PC-3 (cell line): ENCODE measurements at regions not wholly inside any gene's neighbourhood (a gene's known extent, or its start where the extent isn't known, plus 50 kb on each side); places are given as distances from the start of the nearest gene placed in this dataset.

Experiments used
- ATAC-seq: fragments of 200-7000 bp; cut with Tn5 transposase; 2 replicates; pipeline ENCODE4 v1.9.1; 2020; ENCODE audit warnings: mild to moderate bottlenecking, moderate library complexity
- BruUV-seq: library from RNA; stranded (reverse); fragments of 400-500 nt; replicated peaks from 2 replicates; lab custom pipeline; 2021; lab: Mats Ljungman, UMichigan
- CTCF ChIA-PET: fragments of 300-600 bp; sonication (Branson Sonifier 250); formaldehyde crosslinking; loops from one replicate; lab custom pipeline; 2022; ENCODE audit warnings: antibody characterized with exemption; lab: Charles Lee
- POLR2A ChIA-PET: fragments of 300-600 bp; sonication (Branson Sonifier 250); formaldehyde crosslinking; loops from one replicate; lab custom pipeline; 2022; ENCODE audit warnings: antibody characterized with exemption; ENCODE audit not compliant: unreplicated experiment; lab: Charles Lee
- DNase-seq: peaks from one replicate; pipeline ENCODE4 v3.0.0-alpha.2; 2015
- H2AFZ ChIP-seq: fragments of 300-600 bp; sonication (generic); 2 replicates; pipeline ENCODE4 v1.6.0; 2016; ENCODE audit warnings: antibody characterized with exemption, low read length
- H3F3A ChIP-seq: fragments of 300-600 bp; sonication (generic); one replicate; pipeline ENCODE4 v1.6.0; 2017; ENCODE audit warnings: antibody characterized with exemption, low read length, control low read depth, mild to moderate bottlenecking; ENCODE audit not compliant: unreplicated experiment
- H3K27ac ChIP-seq: fragments of 300-600 bp; sonication (generic); 2 replicates; pipeline ENCODE4 v1.5.1; 2016; ENCODE audit warnings: mild to moderate bottlenecking, low read length
- H3K27me3 ChIP-seq: fragments of 300-600 bp; sonication (generic); 2 replicates; pipeline ENCODE4 v1.6.1; 2016; ENCODE audit warnings: low read length, mixed read lengths
- H3K36me3 ChIP-seq: fragments of 300-600 bp; sonication (generic); 2 replicates; pipeline ENCODE4 v1.6.1; 2016; ENCODE audit warnings: low read depth, mixed run types, low read length, mixed read lengths
- H3K4me1 ChIP-seq: fragments of 300-600 bp; sonication (generic); 2 replicates; pipeline ENCODE4 v1.5.1; 2016; ENCODE audit warnings: low read length; ENCODE audit not compliant: insufficient read depth
- H3K4me2 ChIP-seq: fragments of 300-600 bp; sonication (generic); 2 replicates; pipeline ENCODE4 v1.6.0; 2016; ENCODE audit warnings: low read length
- H3K4me3 ChIP-seq: fragments of 300-600 bp; sonication (generic); 2 replicates; pipeline ENCODE4 v1.5.1; 2016; ENCODE audit warnings: mild to moderate bottlenecking, low read length, mixed read lengths
- H3K79me2 ChIP-seq: fragments of 300-600 bp; sonication (generic); 2 replicates; pipeline ENCODE4 v1.6.1; 2017; ENCODE audit warnings: low read length, mixed read lengths
- H3K9ac ChIP-seq: fragments of 300-600 bp; sonication (generic); 2 replicates; pipeline ENCODE4 v1.6.0; 2016; ENCODE audit warnings: mild to moderate bottlenecking, low read length
- H3K9me2 ChIP-seq: fragments of 300-600 bp; sonication (generic); replicated peaks from 2 replicates; pipeline ENCODE4 v1.6.1; 2016; ENCODE audit warnings: mixed run types, low read length, mixed read lengths
- H3K9me3 ChIP-seq: fragments of 300-600 bp; sonication (generic); 2 replicates; pipeline ENCODE4 v1.6.1; 2016; ENCODE audit warnings: low read length, mixed read lengths
- H4K20me1 ChIP-seq: fragments of 300-600 bp; sonication (generic); 2 replicates; pipeline ENCODE4 v1.6.1; 2016; ENCODE audit warnings: low read length, mixed read lengths
- EZH2 ChIP-seq: fragments of 300-600 bp; sonication (generic); IDR thresholded peaks from one replicate; pipeline ENCODE4 v1.6.1; 2017; ENCODE audit warnings: antibody characterized with exemption, mild to moderate bottlenecking, low read length; ENCODE audit not compliant: unreplicated experiment
- EZH2phosphoT487 ChIP-seq: fragments of 300-600 bp; sonication (generic); IDR thresholded peaks from 2 replicates; pipeline ENCODE4 v1.6.1; 2018; ENCODE audit warnings: mild to moderate bottlenecking, antibody characterized with exemption, low read length, borderline replicate concordance
- intact Hi-C: fragments of 100-400 bp; cut with micrococcal nuclease; formaldehyde crosslinking; loops from 2 replicates; pipeline ENCODE4 v1.9.0; 2023
- TF ChIP-seq, protein P1 (sequence below): fragments of 300-600 bp; sonication (generic); conservative IDR thresholded peaks from 2 replicates; pipeline ENCODE4 v1.5.1; 2017; ENCODE audit warnings: antibody characterized with exemption, low read depth, mild to moderate bottlenecking, low read length

DNA sequence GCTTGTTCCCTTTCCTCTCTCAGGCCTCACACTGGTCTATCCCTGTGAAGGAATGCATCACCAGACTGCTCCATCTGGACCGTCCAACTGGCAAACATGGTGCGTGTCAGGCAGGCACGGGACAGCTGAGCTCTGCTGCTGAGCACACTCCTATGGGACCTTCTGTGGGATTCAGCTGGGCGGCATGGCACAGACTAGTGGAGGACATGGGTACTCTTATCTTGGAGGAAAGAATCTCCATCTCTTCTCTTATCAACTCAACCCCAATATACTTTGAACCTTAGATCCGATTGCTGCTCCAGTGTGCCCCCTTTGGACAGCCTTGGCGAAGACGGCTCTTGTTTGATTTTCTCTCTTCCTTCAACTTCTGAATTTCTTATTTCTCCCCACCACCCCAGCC is 593.6 kb downstream of the ETS1 start:
- no TSS peak for BruUV-seq
- Histone ChIP-seq H3K4me3 (no peak overlapping the region), H3K4me2 (no peak overlapping the region), H3K79me2 (no peaks in the 10 kb centered on the region), H3K4me1 (no peaks in the 10 kb centered on the region), H3F3A (no peaks in the 10 kb centered on the region), H3K9me3 (no peaks in the 10 kb centered on the region), H3K36me3 (no peaks in the 10 kb centered on the region), H3K27ac (no peak overlapping the region), H3K9me2 (no peaks in the 10 kb centered on the region), H4K20me1 (no peaks in the 10 kb centered on the region), H2AFZ (no peak overlapping the region), H3K27me3 (peaks cover 79% of the 10 kb centered on the region), H3K9ac (no peak overlapping the region)
- TF ChIP-seq, protein P1, sequence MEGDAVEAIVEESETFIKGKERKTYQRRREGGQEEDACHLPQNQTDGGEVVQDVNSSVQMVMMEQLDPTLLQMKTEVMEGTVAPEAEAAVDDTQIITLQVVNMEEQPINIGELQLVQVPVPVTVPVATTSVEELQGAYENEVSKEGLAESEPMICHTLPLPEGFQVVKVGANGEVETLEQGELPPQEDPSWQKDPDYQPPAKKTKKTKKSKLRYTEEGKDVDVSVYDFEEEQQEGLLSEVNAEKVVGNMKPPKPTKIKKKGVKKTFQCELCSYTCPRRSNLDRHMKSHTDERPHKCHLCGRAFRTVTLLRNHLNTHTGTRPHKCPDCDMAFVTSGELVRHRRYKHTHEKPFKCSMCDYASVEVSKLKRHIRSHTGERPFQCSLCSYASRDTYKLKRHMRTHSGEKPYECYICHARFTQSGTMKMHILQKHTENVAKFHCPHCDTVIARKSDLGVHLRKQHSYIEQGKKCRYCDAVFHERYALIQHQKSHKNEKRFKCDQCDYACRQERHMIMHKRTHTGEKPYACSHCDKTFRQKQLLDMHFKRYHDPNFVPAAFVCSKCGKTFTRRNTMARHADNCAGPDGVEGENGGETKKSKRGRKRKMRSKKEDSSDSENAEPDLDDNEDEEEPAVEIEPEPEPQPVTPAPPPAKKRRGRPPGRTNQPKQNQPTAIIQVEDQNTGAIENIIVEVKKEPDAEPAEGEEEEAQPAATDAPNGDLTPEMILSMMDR = 0 out of 2 replicates have a peak, but pooled peaks have one; percentile 22
- no peak for TF ChIP-seq EZH2
- no peak for TF ChIP-seq EZH2phosphoT487
- POLR2A ChIA-PET = no interaction called here
- ATAC-seq = no peak
- CTCF ChIA-PET = no interaction called here
- intact Hi-C loops = no loop called here
- no peak for DNase-seq

- no peak overlapping the region for H2AFZ ChIP-seq
- H3K4me1 ChIP-seq = no peaks in the 10 kb centered on the region
- DNase-seq (no peak), ATAC-seq (no peak)
- POLR2A ChIA-PET = no interaction called here
- TF ChIP-seq, protein P1 = no peak
- TF ChIP-seq EZH2 (no peak), EZH2phosphoT487 (no peak)
- H3K9me2 ChIP-seq = no peaks in the 10 kb centered on the region
- no TSS peak for BruUV-seq
- no peak overlapping the region for H3K4me2 ChIP-seq
- no peaks in the 10 kb centered on the region for H3K79me2 ChIP-seq
- no peak overlapping the region for H3K9ac ChIP-seq
- H3K27me3 ChIP-seq = peaks cover 78% of the 10 kb centered on the region
- H4K20me1 ChIP-seq = no peaks in the 10 kb centered on the region
- H3K27ac ChIP-seq = no peak overlapping the region
- H3K9me3 ChIP-seq = no peaks in the 10 kb centered on the region
- CTCF ChIA-PET = no interaction called here
- no peak overlapping the region for H3K4me3 ChIP-seq
- intact Hi-C loops = no loop called here
- no peaks in the 10 kb centered on the region for H3K36me3 ChIP-seq
- H3F3A ChIP-seq = no peaks in the 10 kb centered on the region
These were observed 594.1 kb downstream of the ETS1 start for GRCh38 chr11:127993281-127993680.

GRCh38 chr11:127986073-127986472 is 601.3 kb downstream of the ETS1 start:
- no peak overlapping the region for H3K27ac ChIP-seq
- H3K9me3 ChIP-seq = no peaks in the 10 kb centered on the region
- no peak overlapping the region for H3K4me3 ChIP-seq
- ATAC-seq = no peak
- no peaks in the 10 kb centered on the region for H3F3A ChIP-seq
- BruUV-seq = no TSS peak
- ChIA-PET CTCF (no interaction called here), POLR2A (interaction anchor here (0.7 kb wide), 1 partner anchor 455 kb away, joined by 3 read pairs; no protein-coding TSS in a partner anchor)
- H3K9ac ChIP-seq = no peak overlapping the region
- H3K4me2 ChIP-seq = no peak overlapping the region
- no peak for TF ChIP-seq EZH2
- no peak for TF ChIP-seq EZH2phosphoT487
- TF ChIP-seq, protein P1 = no peak
- no peaks in the 10 kb centered on the region for H4K20me1 ChIP-seq
- intact Hi-C loops = no loop called here
- no peaks in the 10 kb centered on the region for H3K36me3 ChIP-seq
- 0 out of 2 replicates have a peak, but pooled peaks cover 13% of the 10 kb centered on the region for H3K27me3 ChIP-seq
- no peak for DNase-seq
- no peaks in the 10 kb centered on the region for H3K4me1 ChIP-seq
- H3K9me2 ChIP-seq = no peaks in the 10 kb centered on the region
- H3K79me2 ChIP-seq = no peaks in the 10 kb centered on the region
- H2AFZ ChIP-seq = no peak overlapping the region
